Fibroblast of pulmonary artery (primary cell): ENCODE measurements at regions not wholly inside any gene's neighbourhood (a gene's known extent, or its start where the extent isn't known, plus 50 kb on each side); places are given as distances from the start of the nearest gene placed in this dataset.

ENCODE experiments used
- DNase-seq: peaks from one replicate; pipeline ENCODE4 v3.0.0-alpha.2; 2010; ENCODE audit warnings: low read depth
- H3K4me3 ChIP-seq: replicated peaks from 2 replicates; pipeline ENCODE4 v1.5.1; 2011; ENCODE audit warnings: low read depth, mild to moderate bottlenecking, control low read depth, low read length, moderate library complexity
- CTCF ChIP-seq: IDR thresholded peaks from 2 replicates; pipeline ENCODE4 v1.5.1; 2011; ENCODE audit warnings: mild to moderate bottlenecking, control low read depth, low read length, inconsistent platforms; ENCODE audit errors: missing control alignments

GRCh38 chr7:38021892-38022291 is 101.5 kb downstream of the EPDR1 start:
- no peak for TF ChIP-seq CTCF
- H3K4me3 ChIP-seq, result no peak overlapping the region
- DNase-seq, result no peak

DNA sequence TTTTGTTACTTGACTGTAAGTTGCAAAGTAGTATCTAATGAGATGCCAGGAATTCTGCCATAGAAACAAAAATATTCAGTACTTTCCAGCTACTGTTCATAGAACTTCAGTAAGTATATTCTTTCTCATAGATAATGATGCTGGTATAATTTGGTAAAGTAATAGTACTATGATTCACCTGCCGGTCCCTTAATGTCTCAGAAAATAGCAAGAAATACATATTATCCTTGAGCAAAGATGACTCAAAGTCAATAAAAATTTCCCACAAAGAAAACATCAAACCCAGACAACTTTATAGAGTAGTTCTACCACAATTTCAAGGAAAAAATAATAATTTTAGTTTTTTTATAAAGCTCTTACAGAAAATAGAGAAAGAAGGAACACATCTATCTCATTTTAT is 105.4 kb downstream of the EPDR1 start:
- no peak overlapping the region for H3K4me3 ChIP-seq
- no peak for DNase-seq
- TF ChIP-seq CTCF, result no peak

- no peak for TF ChIP-seq CTCF
- no peak for DNase-seq
- H3K4me3 ChIP-seq, result no peak overlapping the region
Measured at GRCh38 chr7:38027884-38028455, 107.5 kb downstream of the EPDR1 start.

GRCh38 chr7:38034062-38034908 is 113.8 kb downstream of the EPDR1 start:
- no peak for DNase-seq
- no peak for TF ChIP-seq CTCF

DNA sequence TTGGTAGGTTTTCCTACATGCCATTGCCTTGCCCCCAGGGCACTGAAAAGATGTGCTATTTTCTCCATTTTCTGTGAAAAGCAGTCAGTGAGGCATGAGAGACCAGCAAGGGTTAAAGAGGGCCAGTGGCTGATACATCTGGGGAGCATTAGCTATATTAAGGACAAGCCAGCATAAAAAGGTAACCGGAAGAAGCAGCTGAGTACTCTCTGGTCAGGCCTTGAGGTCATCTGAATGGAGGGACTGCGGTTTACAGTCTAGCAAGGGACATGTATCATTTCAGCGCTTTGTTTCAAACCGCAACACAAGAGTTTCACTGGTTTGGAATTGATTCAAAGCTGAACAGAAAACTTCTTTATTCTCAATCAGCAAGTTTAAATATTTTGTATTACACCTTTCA is 120.4 kb downstream of the EPDR1 start:
- no peak overlapping the region for H3K4me3 ChIP-seq
- no peak for TF ChIP-seq CTCF
- no peak for DNase-seq

More at GRCh38 chr7:38034062-38034908, 113.8 kb downstream of the EPDR1 start:
- no peak overlapping the region for H3K4me3 ChIP-seq

- TF ChIP-seq CTCF, result no peak
- H3K4me3 ChIP-seq, result no peak overlapping the region
- DNase-seq, result no peak
Measured at GRCh38 chr7:38049679-38050078, 128.4 kb upstream of the STARD3NL start.
